Lower leg skin (tissue), 4 donors: ENCODE measurements at regions not wholly inside any gene's neighbourhood (a gene's known extent, or its start where the extent isn't known, plus 50 kb on each side); places are given as distances from the start of the nearest gene placed in this dataset.

ENCODE experiments used
- DNase-seq, 2 donors: peaks; one replicate each; pipeline ENCODE4 v3.0.0-alpha.2; 2019; ENCODE audit warnings: low spot score in 2 of 2
- H3K4me3 ChIP-seq: fragments of 200-600 bp; sonication (generic); 2 replicates; pipeline ENCODE4 v1.5.1; 2017; ENCODE audit warnings: mild to moderate bottlenecking, low read depth; ENCODE audit not compliant: poor library complexity, severe bottlenecking
- POLR2A ChIP-seq, 2 donors: fragments of 450-650 bp; IDR thresholded peaks; one replicate each; pipeline ENCODE4 v1.6.1; 2016 to 2017; ENCODE audit warnings: antibody characterized with exemption in 2 of 2, mild to moderate bottlenecking in 1 of 2, moderate library complexity in 1 of 2
- WGBS, 2 donors: methylation state at CpG; one replicate each; pipeline ENCODE4 v1.1.5; 2018; 5-methylcytosine and 5-hydroxymethylcytosine counted together
- intact Hi-C: fragments of 100-400 bp; cut with DNase I; formaldehyde crosslinking; loops from one replicate; pipeline ENCODE4 v1.15.0; 2023; ENCODE audit warnings: low total_unique reads
- TF ChIP-seq, protein P1 (sequence below), 3 donors: fragments of 450-650 bp; IDR thresholded peaks; one replicate each; pipeline ENCODE4 v1.5.1; 2016; ENCODE audit warnings: antibody characterized with exemption in 3 of 3, mild to moderate bottlenecking in 3 of 3, moderate library complexity in 2 of 3

DNA sequence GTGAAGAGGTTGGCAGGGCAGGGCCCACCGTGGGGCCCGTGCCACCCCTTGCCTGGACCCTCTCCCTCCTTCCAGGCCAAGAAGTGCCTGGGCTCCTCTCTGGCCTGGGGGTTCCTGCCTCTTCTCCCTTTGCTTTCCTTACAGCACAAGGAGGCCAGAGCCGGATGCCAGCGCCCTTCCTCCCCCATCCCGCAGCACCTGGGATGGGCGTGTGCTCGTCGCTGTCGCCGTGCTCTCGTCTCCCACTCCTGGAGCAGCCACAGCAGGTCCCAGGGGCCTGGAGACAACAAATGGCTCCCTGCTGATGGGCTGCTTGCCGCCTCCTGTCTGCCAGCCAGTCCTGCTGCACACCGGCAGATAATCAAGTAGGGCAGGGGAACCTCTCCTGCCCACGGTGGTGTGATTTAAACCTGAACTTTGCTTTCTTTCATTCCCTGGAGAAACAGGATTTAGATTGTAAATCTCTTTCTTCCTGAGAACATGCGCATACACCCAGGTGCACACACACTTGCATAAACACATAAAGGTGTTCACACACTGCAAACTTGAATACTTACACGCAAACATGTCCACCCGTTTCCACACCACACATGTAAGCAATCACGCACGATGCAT is 50.8 kb upstream of the POU3F1 start:
- H3K4me3 ChIP-seq: no peak overlapping the region
- TF ChIP-seq POLR2A (IDR thresholded peaks at IDR 0.05): no peak
- TF ChIP-seq, protein P1, sequence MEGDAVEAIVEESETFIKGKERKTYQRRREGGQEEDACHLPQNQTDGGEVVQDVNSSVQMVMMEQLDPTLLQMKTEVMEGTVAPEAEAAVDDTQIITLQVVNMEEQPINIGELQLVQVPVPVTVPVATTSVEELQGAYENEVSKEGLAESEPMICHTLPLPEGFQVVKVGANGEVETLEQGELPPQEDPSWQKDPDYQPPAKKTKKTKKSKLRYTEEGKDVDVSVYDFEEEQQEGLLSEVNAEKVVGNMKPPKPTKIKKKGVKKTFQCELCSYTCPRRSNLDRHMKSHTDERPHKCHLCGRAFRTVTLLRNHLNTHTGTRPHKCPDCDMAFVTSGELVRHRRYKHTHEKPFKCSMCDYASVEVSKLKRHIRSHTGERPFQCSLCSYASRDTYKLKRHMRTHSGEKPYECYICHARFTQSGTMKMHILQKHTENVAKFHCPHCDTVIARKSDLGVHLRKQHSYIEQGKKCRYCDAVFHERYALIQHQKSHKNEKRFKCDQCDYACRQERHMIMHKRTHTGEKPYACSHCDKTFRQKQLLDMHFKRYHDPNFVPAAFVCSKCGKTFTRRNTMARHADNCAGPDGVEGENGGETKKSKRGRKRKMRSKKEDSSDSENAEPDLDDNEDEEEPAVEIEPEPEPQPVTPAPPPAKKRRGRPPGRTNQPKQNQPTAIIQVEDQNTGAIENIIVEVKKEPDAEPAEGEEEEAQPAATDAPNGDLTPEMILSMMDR (IDR thresholded peaks at IDR 0.05): no peak
- DNase-seq: no peak
- intact Hi-C loops: no loop called here
- WGBS, 2 donors: 59 to 61% methylated on average over 19 of the region's 19 CpGs
